SK-N-MC (cell line): ENCODE measurements at regions not wholly inside any gene's neighbourhood (a gene's known extent, or its start where the extent isn't known, plus 50 kb on each side); places are given as distances from the start of the nearest gene placed in this dataset.

Source experiments
- DNase-seq: peaks from one replicate; pipeline ENCODE4 v3.0.0-alpha.2; 2011; ENCODE audit warnings: low read depth, low spot score
- H3K27ac ChIP-seq: fragments of 200-600 bp; sonication (generic); 2 replicates; pipeline ENCODE4 v1.5.1; 2016; ENCODE audit warnings: mixed run types
- H3K36me3 ChIP-seq: fragments of 200-600 bp; sonication (generic); 2 replicates; pipeline ENCODE4 v1.6.1; 2017; ENCODE audit warnings: antibody characterized with exemption, low read length, mixed read lengths; ENCODE audit not compliant: insufficient read depth
- H3K4me3 ChIP-seq: fragments of 200-600 bp; sonication (generic); 2 replicates; pipeline ENCODE4 v1.5.1; 2016
- H3K9ac ChIP-seq: fragments of 200-600 bp; sonication (generic); 2 replicates; pipeline ENCODE4 v1.8.0; 2017; ENCODE audit warnings: mixed run types, mixed read lengths; ENCODE audit not compliant: insufficient read length
- H3K9me3 ChIP-seq: fragments of 200-600 bp; sonication (generic); 2 replicates; pipeline ENCODE4 v1.6.1; 2017; ENCODE audit warnings: low read depth, mild to moderate bottlenecking, antibody characterized with exemption, low read length, moderate library complexity, mixed read lengths
- EZH2 ChIP-seq: fragments of 200-600 bp; sonication (generic); IDR thresholded peaks from one replicate; pipeline ENCODE4 v1.6.1; 2017; ENCODE audit warnings: antibody characterized with exemption
- FOXP2 ChIP-seq: optimal IDR thresholded peaks from 2 replicates; pipeline ENCODE3; 2011; ENCODE audit warnings: mild to moderate bottlenecking, moderate library complexity; ENCODE audit not compliant: insufficient read depth; ENCODE audit errors: extremely low read length, control extremely low read depth
- POLR2AphosphoS5 ChIP-seq: IDR thresholded peaks from 2 replicates; pipeline ENCODE4 v1.6.1; 2012; ENCODE audit warnings: mild to moderate bottlenecking, low read depth, low read length, borderline replicate concordance

DNA sequence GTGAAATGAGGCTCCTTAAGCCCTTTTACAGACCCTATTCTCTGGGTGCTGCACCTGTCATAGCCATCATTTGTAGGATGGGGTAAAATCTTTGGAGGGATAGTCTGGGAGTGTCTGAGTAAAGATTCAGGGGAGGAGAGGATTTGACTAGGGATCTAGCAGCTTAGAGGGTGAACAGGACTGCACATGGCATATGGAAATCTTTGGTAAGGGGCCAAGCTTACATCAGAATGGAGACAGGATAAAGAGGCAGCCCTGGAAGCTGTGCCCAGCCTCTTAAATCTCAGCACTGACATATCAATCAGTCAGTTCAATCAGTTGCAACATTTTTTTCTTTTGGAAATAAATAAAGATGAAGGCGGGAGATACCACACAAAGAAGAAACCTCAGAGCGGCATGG lies 301.8 kb upstream of the CADM1 start:
- Histone ChIP-seq H3K4me3 (no peak overlapping the region), H3K9me3 (no peaks in the 10 kb centered on the region), H3K9ac (no peak overlapping the region), H3K27ac (no peak overlapping the region), H3K36me3 (no peaks in the 10 kb centered on the region)
- TF ChIP-seq EZH2, result no peak
- no peak for TF ChIP-seq FOXP2
- no peak for TF ChIP-seq POLR2AphosphoS5
- no peak for DNase-seq

DNA sequence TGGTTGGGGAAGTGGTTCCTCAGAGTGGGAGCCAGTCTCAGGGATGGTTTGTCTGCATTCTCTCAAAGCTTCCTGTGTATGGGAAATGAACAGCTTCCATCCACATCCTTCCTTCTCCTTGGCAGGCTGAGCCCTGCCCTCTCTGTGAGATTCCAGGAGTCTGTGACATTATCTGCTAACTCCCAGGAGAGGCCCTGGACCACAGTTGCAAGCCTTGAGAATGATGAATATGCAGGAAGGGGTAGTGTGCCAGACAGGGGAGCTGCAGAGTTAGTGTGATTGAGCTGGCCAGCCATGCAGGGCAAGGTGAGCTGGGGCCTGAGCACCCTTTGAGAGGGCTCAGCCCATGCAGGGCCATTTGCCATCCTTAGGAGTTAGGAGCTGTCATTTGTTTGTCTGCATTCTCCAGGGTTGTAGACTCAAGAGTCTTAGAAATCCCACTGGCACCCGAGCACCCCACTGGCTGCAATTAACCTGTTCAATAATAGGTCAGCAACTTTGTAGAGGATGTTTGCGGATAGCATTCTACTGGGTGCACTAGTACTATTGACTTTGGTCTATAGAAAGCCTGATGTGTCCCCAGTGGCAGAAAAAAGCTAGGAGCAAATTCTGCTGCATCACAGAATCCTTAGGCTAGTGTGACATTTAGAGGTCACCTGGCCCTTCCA lies 299.0 kb upstream of the CADM1 start:
- Histone ChIP-seq H3K27ac (no peak overlapping the region), H3K36me3 (no peaks in the 10 kb centered on the region), H3K9ac (no peak overlapping the region), H3K9me3 (no peaks in the 10 kb centered on the region), H3K4me3 (no peak overlapping the region)
- DNase-seq, result no peak
- TF ChIP-seq EZH2 (no peak), FOXP2 (no peak), POLR2AphosphoS5 (no peak)

DNA sequence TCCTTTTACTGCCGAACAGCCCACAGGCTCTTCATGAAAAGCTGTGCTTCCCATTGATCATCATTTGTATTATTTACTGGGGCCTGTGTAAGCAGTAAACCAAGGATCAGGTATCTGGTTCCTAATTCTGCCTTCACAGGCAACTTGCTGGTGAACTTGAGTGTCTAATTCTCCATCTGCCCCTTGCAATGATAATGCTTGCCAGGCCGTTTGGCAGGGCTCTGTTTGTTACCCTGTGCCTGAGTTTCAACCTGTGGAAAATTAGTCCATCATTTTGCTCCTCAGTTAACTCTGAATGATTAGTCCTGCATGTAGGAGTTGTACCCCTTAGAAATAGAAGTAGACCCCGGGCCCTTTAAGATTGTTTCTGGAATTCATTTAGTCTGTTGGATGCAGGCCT lies 298.4 kb upstream of the CADM1 start:
- Histone ChIP-seq H3K4me3 (no peak overlapping the region), H3K27ac (no peak overlapping the region), H3K9ac (no peak overlapping the region), H3K9me3 (no peaks in the 10 kb centered on the region), H3K36me3 (no peaks in the 10 kb centered on the region)
- TF ChIP-seq FOXP2, result no peak
- no peak for TF ChIP-seq EZH2
- TF ChIP-seq POLR2AphosphoS5, result no peak
- DNase-seq, result no peak

DNA sequence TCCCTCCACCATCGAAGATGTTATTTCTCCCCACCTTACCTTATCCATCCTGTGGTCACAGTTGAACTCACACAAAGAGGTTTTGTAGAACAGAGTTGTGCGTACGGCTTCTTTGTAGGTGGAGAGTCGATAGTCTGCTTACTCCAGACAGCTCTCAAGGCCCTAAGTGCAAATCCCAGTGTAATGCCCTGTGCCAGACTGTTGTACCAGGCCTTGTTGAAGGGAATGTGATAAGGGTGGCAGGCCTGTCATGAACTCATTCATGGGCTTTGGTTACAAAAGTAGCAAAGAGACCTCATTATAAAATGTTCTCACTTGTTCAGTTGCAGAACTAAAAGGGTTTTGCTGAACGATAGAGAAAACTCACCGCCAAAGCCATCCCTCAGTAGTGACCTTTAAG lies 288.7 kb upstream of the CADM1 start:
- no peak for DNase-seq
- H3K9me3 ChIP-seq, result no peaks in the 10 kb centered on the region
- no peaks in the 10 kb centered on the region for H3K36me3 ChIP-seq
- no peak overlapping the region for H3K9ac ChIP-seq
- no peak overlapping the region for H3K27ac ChIP-seq
- TF ChIP-seq FOXP2 (no peak), POLR2AphosphoS5 (no peak), EZH2 (no peak)
- H3K4me3 ChIP-seq, result no peak overlapping the region

DNA sequence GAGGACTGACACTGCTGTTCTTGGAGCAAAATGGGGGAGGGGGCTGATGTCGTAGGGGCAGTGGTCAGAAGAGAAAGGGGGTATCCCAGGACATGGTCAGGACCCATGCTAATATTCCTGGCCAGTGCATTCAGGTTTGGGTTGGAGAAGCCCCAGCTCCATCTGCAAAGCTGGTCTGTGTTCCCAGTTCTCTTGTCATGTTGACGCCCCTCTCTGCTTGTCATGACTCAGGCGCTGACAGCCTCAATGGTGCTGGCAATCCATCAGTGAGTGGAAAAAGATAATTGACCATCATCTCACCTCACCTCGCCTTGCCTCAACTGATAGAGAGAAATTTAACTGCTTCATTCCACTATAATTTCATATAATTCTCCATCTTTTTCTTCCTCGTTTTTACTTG lies 283.1 kb upstream of the CADM1 start:
- H3K9ac ChIP-seq, result no peak overlapping the region
- H3K4me3 ChIP-seq, result no peak overlapping the region
- DNase-seq, result no peak
- no peaks in the 10 kb centered on the region for H3K9me3 ChIP-seq
- TF ChIP-seq EZH2 (no peak), POLR2AphosphoS5 (no peak), FOXP2 (no peak)
- H3K36me3 ChIP-seq, result no peaks in the 10 kb centered on the region
- H3K27ac ChIP-seq, result no peak overlapping the region

DNA sequence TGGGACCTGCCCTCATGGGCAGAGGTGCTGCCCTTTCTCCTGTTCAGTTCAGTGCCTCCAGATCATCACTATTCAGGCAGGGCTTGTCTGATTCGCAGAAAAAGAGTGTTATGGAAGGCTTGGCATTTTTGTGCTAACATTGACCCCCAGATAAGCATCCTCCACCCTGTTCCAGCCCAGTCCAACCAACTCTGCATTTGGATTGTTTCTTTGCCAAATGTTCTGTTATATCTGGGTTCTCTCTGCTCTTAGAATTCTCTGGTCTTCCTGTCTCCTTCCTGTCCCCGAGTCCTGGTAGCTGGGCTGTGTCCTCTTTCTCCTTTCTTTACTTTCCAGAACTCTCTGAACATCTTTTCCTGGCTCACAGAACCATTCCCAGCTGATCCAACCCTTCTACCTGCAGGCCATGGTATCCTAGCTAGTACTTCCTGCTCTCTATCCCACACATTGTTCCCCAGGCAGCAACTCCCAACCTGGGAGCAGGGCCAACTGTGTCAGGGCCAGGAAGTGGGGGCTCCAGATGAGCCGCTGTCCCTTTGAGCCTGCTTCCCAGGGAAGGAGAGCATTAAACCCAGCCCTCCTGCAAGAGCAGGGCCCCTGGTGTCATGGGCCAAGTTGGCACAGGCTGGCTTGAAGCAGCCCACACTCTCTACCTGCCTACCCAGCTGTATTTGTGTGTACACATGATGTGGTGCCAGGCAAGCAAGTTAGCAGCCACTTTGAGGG lies 280.7 kb upstream of the CADM1 start:
- no peak overlapping the region for H3K9ac ChIP-seq
- no peak overlapping the region for H3K27ac ChIP-seq
- no peak for TF ChIP-seq FOXP2
- TF ChIP-seq POLR2AphosphoS5, result no peak
- no peak for TF ChIP-seq EZH2
- no peaks in the 10 kb centered on the region for H3K9me3 ChIP-seq
- DNase-seq, result no peak
- H3K4me3 ChIP-seq, result no peak overlapping the region
- H3K36me3 ChIP-seq, result no peaks in the 10 kb centered on the region

DNA sequence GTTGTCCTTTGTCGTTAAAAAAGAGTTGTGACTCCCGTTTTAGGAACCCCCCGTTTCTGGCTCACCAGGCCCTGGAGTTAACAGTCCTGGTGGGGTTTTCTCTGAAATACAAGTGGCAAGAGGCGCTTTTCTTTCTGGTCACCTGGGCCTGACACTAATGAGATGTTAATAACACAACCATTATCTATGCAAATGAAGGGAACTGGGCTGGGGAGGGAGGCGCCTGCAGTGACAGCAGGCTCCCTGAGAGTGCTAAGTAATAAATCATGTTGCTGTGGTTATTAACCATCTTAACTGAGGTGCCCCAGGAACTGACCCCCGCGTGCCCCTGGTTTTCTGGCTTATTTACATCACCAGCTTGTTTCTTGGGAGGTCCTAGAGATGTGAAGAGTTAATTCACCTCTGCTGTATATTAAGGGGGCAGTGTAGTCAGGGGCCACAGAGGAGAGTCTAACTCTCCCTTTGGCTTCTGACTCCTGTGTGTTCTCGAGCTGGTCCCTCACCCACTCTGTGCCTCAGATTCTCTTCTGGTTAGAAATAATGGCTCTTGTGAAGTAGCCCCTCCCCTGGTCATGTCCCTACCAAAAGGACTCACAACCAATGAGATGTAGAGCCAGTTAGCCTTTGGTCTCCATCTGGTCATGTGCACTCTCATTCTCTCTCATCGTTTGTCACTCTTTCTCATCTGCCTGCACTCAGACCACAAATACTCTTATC lies 276.6 kb upstream of the CADM1 start:
- no peak for DNase-seq
- H3K9me3 ChIP-seq, result no peaks in the 10 kb centered on the region
- no peak overlapping the region for H3K4me3 ChIP-seq
- no peaks in the 10 kb centered on the region for H3K36me3 ChIP-seq
- no peak overlapping the region for H3K9ac ChIP-seq
- no peak for TF ChIP-seq EZH2
- TF ChIP-seq POLR2AphosphoS5, result no peak
- no peak for TF ChIP-seq FOXP2
- no peak overlapping the region for H3K27ac ChIP-seq

DNA sequence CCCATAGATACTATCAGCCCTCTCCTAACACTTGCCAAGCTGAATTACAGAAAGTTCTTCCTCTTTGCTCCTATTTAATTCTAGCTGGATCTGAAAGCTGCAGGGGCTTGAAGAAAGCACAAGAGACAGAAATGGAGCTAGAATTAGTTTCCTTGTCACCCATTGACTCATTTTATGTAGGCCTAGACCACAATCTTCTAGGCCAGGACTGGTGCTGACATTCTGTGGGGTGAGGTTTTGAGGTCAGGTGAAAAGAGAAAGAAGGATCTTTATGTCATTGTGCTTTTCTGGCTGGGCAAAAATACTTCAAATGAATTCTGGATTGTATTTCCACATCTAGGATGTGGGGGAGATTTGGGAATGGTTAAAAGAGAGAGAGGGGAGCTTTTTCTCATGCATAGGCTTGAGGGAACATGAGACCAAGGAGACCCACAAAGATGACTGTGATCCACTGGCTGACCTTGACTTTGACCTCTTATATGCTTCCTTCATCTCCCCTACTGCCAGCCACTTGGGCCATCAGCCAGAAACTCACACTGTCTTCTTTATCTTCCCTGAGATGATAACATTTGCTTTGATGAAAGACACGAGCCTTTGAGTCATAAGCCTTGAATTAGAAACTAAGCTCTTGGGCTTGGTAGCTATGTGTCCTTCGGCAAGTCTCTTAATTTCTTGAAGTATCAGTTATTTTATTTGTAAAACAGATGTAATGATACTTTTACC lies 274.9 kb upstream of the CADM1 start:
- Histone ChIP-seq H3K9ac (no peak overlapping the region), H3K4me3 (no peak overlapping the region), H3K27ac (no peak overlapping the region), H3K9me3 (no peaks in the 10 kb centered on the region), H3K36me3 (no peaks in the 10 kb centered on the region)
- TF ChIP-seq POLR2AphosphoS5 (no peak), FOXP2 (no peak), EZH2 (no peak)
- DNase-seq, result no peak
